ENCODE measurements at regions not wholly inside any gene's neighbourhood (a gene's known extent, or its start where the extent isn't known, plus 50 kb on each side); places are given as distances from the start of the nearest gene placed in this dataset.

DNA sequence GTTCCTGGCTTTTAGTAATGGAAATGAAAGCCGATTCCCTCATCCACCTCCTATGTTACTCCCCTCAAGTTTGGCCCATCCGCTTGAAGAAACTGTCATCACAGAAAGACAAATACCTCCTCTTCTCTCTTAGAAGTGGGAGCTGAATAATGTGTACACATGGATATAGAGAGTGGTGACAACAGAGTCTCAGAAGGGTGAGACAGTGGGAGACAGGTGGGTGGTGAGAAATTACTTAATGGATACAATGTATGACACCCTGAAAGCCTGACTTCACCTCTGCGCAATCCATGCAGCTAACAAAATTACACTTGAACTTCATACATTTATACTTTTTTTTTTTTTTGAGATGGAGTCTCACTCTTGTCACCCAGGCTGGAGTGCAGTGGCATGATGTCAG lies 217.5 kb downstream of the SKIDA1 start:
- Histone ChIP-seq H3K27me3 (ENCODE audit: insufficient read depth, low read length, poor library complexity, severe bottlenecking) (no peaks in the 10 kb centered on the region), H3K27ac (ENCODE audit: low read depth, low read length) (no peak overlapping the region), H3K4me3 (ENCODE audit: low read length) (no peak overlapping the region), H3K4me1 (ENCODE audit: insufficient read depth, low read length) (no peaks in the 10 kb centered on the region), H3K9me3 (ENCODE audit: low read length) (no peaks in the 10 kb centered on the region), H3K36me3 (ENCODE audit: insufficient read depth, low read length) (no peaks in the 10 kb centered on the region)
- Mint-ChIP-seq H3K27ac (no peak overlapping the region), H3K4me1 (no peaks in the 10 kb centered on the region), H3K9me3 (no peaks in the 10 kb centered on the region), H3K27me3 (peaks cover 3 to 4% of the 10 kb centered on the region in 2 donors), H3K4me3 (no peak overlapping the region), H3K36me3 (no peaks in the 10 kb centered on the region)
- ChIA-PET CTCF (no interaction called here), POLR2A (no interaction called here)
- DNase-seq = no peak

DNA sequence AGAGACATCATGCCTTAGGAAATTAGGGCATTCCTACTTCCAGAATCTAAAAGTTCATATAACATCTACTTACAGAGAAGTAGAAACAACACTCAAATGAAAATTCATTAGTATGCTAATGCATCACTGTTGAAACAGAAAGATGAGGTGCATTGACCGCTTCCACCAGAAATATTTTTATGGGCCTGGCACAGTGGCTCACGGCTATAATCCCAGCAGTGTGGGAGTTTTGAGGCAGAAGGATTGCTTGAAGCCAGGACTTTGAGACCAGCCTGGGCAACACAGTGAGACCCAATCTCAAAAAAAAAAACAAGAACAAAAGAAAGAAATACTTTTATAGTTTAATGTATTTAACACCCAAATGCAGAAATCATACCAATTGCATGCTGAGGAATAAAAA lies 220.9 kb downstream of the SKIDA1 start:
- H3K27me3 ChIP-seq (ENCODE audit: insufficient read depth, low read length, poor library complexity, severe bottlenecking) = no peaks in the 10 kb centered on the region
- CTCF ChIA-PET = no interaction called here

DNA sequence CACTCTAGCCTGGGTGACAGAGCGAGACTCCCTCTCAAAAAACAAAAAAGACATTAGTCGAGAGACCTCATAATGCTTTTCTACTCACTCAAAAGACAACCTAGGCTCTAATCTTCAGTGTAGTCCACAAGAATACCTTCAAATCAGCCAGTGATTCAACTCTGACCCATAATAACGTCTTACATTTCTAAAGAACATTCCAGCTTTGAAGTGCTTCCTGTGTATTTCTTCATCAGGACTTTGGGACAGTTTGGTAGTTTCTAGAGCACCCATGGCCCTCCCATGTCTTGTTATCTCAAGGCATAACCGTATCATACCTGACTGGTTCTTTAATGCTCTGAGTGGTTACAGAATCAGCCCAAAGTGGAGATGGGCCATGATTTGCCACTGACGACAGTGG lies 221.3 kb downstream of the SKIDA1 start:
- DNase-seq = no peak
- ChIA-PET POLR2A (no interaction called here), CTCF (no interaction called here)
- Mint-ChIP-seq H3K27me3 (peaks cover 0 to 3% of the 10 kb centered on the region in 2 donors), H3K4me1 (no peaks in the 10 kb centered on the region), H3K9me3 (no peaks in the 10 kb centered on the region), H3K27ac (no peak overlapping the region), H3K4me3 (no peak overlapping the region), H3K36me3 (no peaks in the 10 kb centered on the region)
- no peaks in the 10 kb centered on the region for H3K36me3 ChIP-seq (ENCODE audit: insufficient read depth, low read length)
- H3K27me3 ChIP-seq (ENCODE audit: insufficient read depth, low read length, poor library complexity, severe bottlenecking) = no peaks in the 10 kb centered on the region
- H3K4me3 ChIP-seq (ENCODE audit: low read length) = no peak overlapping the region
- H3K27ac ChIP-seq (ENCODE audit: low read depth, low read length) = no peak overlapping the region
- H3K9me3 ChIP-seq (ENCODE audit: low read length) = no peaks in the 10 kb centered on the region
- H3K4me1 ChIP-seq (ENCODE audit: insufficient read depth, low read length) = no peaks in the 10 kb centered on the region

More for the DNA sequence above, 220.9 kb downstream of the SKIDA1 start:
- Histone ChIP-seq H3K27ac (ENCODE audit: low read depth, low read length) (no peak overlapping the region), H3K36me3 (ENCODE audit: insufficient read depth, low read length) (no peaks in the 10 kb centered on the region), H3K4me3 (ENCODE audit: low read length) (no peak overlapping the region), H3K9me3 (ENCODE audit: low read length) (no peaks in the 10 kb centered on the region), H3K4me1 (ENCODE audit: insufficient read depth, low read length) (no peaks in the 10 kb centered on the region)
- no peak overlapping the region for H3K4me3 Mint-ChIP-seq
- no peaks in the 10 kb centered on the region for H3K36me3 Mint-ChIP-seq
- no peaks in the 10 kb centered on the region for H3K4me1 Mint-ChIP-seq
- no peaks in the 10 kb centered on the region for H3K9me3 Mint-ChIP-seq
- H3K27me3 Mint-ChIP-seq = peaks cover 0 to 3% of the 10 kb centered on the region in 2 donors
- DNase-seq = no peak
- POLR2A ChIA-PET = no interaction called here
- no peak overlapping the region for H3K27ac Mint-ChIP-seq

DNA sequence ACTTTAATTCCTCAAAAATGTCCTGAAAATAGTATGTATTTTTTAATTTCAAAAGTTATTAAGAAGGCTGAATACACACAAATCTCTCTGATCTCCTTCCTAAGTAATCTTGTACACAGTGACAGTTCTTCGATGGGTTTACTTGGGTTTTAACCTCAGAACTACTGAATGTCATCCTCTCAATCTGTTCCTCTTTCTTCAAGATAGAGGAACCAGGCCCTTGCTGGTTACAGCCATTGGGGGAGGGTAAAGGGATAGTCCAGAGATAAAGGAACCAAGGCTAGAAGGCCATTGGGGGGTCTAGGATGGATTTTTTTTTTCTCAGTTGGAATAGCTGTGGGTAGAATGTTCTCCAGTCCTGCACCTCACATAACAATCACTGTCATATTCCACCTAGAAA lies 224.9 kb downstream of the SKIDA1 start:
- Mint-ChIP-seq H3K36me3 (no peaks in the 10 kb centered on the region), H3K9me3 (no peaks in the 10 kb centered on the region), H3K4me1 (no peaks in the 10 kb centered on the region), H3K27me3 (peaks cover 3 to 11% of the 10 kb centered on the region in 2 donors), H3K4me3 (no peak overlapping the region), H3K27ac (no peak overlapping the region)
- Histone ChIP-seq H3K36me3 (ENCODE audit: insufficient read depth, low read length) (no peaks in the 10 kb centered on the region), H3K4me1 (ENCODE audit: insufficient read depth, low read length) (no peaks in the 10 kb centered on the region), H3K9me3 (ENCODE audit: low read length) (no peaks in the 10 kb centered on the region), H3K4me3 (ENCODE audit: low read length) (no peak overlapping the region), H3K27ac (ENCODE audit: low read depth, low read length) (no peak overlapping the region), H3K27me3 (ENCODE audit: insufficient read depth, low read length, poor library complexity, severe bottlenecking) (no peaks in the 10 kb centered on the region)
- no peak for DNase-seq
- ChIA-PET CTCF (no interaction called here), POLR2A (no interaction called here)

DNA sequence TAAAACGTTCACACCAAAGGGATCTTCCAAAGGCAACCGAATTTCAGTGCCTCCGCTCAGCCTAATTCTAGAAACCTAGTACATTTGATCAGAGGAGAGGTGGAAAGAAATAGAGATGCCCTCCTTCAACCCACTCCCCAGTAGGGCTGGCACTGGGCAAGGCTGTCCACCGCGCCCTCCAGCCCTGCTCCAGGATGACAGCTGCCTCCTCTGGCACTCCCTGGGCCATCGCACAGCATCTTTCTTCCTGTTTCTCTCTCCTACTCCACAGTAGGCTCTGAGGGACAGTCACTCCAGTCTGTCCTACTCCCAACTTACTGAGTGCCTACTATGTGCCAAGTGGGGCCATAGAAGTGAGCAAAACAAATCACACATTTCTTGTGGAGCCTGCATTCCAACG lies 226.2 kb downstream of the SKIDA1 start:
- no peaks in the 10 kb centered on the region for H3K36me3 ChIP-seq (ENCODE audit: insufficient read depth, low read length)
- no peak overlapping the region for H3K4me3 Mint-ChIP-seq
- no peaks in the 10 kb centered on the region for H3K4me1 ChIP-seq (ENCODE audit: insufficient read depth, low read length)
- CTCF ChIA-PET = no interaction called here
- no peaks in the 10 kb centered on the region for H3K4me1 Mint-ChIP-seq
- H3K27me3 ChIP-seq (ENCODE audit: insufficient read depth, low read length, poor library complexity, severe bottlenecking) = no peaks in the 10 kb centered on the region
- H3K4me3 ChIP-seq (ENCODE audit: low read length) = no peak overlapping the region
- no peak for DNase-seq
- peaks cover 3 to 21% of the 10 kb centered on the region in 2 donors for H3K27me3 Mint-ChIP-seq
- no peaks in the 10 kb centered on the region for H3K9me3 Mint-ChIP-seq
- POLR2A ChIA-PET = no interaction called here
- H3K9me3 ChIP-seq (ENCODE audit: low read length) = no peaks in the 10 kb centered on the region
- H3K27ac Mint-ChIP-seq = no peak overlapping the region
- no peak overlapping the region for H3K27ac ChIP-seq (ENCODE audit: low read depth, low read length)
- no peaks in the 10 kb centered on the region for H3K36me3 Mint-ChIP-seq

DNA sequence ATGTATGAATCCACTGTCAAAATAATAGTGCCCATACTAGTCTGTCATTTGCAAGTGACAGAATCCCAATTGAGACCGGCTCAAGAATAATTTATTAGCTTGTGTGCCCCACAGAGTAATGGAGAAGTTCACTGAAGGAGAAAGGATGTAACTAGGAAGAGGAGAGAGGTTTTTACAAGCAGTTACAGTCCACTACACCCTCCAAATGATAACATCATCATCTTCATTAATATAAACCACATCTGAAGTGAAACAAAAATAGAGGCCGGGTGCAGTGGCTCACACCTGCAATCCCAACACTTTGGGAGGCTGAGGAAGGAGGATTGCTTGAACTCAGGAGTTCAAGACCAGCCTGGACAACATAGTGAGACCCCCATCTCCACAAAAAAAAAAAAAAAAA lies 226.8 kb downstream of the SKIDA1 start:
- Mint-ChIP-seq H3K4me1 (no peaks in the 10 kb centered on the region), H3K27me3 (peaks cover 3 to 25% of the 10 kb centered on the region in 2 donors), H3K9me3 (no peaks in the 10 kb centered on the region), H3K36me3 (no peaks in the 10 kb centered on the region), H3K4me3 (no peak overlapping the region), H3K27ac (no peak overlapping the region)
- Histone ChIP-seq H3K4me1 (ENCODE audit: insufficient read depth, low read length) (no peaks in the 10 kb centered on the region), H3K9me3 (ENCODE audit: low read length) (no peaks in the 10 kb centered on the region), H3K27ac (ENCODE audit: low read depth, low read length) (no peak overlapping the region), H3K36me3 (ENCODE audit: insufficient read depth, low read length) (no peaks in the 10 kb centered on the region), H3K4me3 (ENCODE audit: low read length) (no peak overlapping the region), H3K27me3 (ENCODE audit: insufficient read depth, low read length, poor library complexity, severe bottlenecking) (no peaks in the 10 kb centered on the region)
- POLR2A ChIA-PET = no interaction called here
- no peak for DNase-seq
- CTCF ChIA-PET = interaction anchor here (0.6 kb wide), 1 partner anchor 1675 kb away, joined by 4 read pairs; no protein-coding TSS in a partner anchor

DNA sequence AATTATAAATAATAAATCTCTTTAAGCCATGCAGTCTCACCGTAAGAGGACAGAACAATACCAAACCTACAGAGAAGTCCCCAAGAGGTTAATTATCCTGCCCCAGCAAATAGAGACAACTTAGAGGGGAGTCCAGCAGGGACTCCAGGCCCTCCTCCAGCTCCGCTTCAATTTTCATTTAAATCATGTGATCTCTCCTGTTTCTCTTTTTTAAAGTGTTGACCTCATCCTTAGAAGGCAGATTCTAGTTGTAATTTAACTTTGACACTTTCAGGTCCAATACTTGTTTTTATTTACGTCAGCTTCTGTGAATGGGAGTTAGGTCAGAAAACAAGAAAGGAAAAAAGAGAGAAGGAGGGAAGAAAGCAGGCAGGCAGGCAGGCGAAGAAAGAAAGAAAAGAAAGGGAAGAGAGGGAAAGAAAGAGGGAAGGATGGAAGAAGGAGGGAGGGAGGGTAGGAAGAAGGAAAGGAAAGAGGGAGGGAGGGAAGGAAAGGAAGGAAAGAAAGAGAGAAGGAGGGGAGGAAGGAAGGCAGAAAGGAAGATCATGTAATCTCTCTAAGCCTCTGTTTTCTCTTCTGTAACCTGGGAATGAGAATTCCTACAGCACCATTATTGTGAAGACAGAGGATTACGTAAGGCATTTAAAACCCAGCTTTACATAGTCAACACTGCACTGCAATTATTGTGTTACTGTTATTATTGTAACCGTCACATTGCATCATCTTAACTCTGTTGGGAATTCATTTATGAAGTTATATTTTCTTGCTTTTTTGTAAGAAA lies 227.7 kb downstream of the SKIDA1 start:
- no peak for DNase-seq
- H3K4me3 Mint-ChIP-seq = no peak overlapping the region
- H3K36me3 ChIP-seq (ENCODE audit: insufficient read depth, low read length) = no peaks in the 10 kb centered on the region
- no peaks in the 10 kb centered on the region for H3K36me3 Mint-ChIP-seq
- ChIA-PET POLR2A (no interaction called here), CTCF (interaction anchor here (0.6 kb wide), 1 partner anchor 1676 kb away, joined by 4 read pairs; no protein-coding TSS in a partner anchor)
- H3K27me3 Mint-ChIP-seq = peaks cover 3 to 31% of the 10 kb centered on the region in 2 donors
- peaks cover 0 to 5% (median 4%) of the 10 kb centered on the region in 3 donors for H3K4me1 Mint-ChIP-seq
- H3K27me3 ChIP-seq (ENCODE audit: insufficient read depth, low read length, poor library complexity, severe bottlenecking) = no peaks in the 10 kb centered on the region
- H3K27ac ChIP-seq (ENCODE audit: low read depth, low read length) = no peak overlapping the region
- H3K27ac Mint-ChIP-seq = no peak overlapping the region
- H3K9me3 ChIP-seq (ENCODE audit: low read length) = no peaks in the 10 kb centered on the region
- no peaks in the 10 kb centered on the region for H3K4me1 ChIP-seq (ENCODE audit: insufficient read depth, low read length)
- H3K9me3 Mint-ChIP-seq = no peaks in the 10 kb centered on the region
- no peak overlapping the region for H3K4me3 ChIP-seq (ENCODE audit: low read length)

DNA sequence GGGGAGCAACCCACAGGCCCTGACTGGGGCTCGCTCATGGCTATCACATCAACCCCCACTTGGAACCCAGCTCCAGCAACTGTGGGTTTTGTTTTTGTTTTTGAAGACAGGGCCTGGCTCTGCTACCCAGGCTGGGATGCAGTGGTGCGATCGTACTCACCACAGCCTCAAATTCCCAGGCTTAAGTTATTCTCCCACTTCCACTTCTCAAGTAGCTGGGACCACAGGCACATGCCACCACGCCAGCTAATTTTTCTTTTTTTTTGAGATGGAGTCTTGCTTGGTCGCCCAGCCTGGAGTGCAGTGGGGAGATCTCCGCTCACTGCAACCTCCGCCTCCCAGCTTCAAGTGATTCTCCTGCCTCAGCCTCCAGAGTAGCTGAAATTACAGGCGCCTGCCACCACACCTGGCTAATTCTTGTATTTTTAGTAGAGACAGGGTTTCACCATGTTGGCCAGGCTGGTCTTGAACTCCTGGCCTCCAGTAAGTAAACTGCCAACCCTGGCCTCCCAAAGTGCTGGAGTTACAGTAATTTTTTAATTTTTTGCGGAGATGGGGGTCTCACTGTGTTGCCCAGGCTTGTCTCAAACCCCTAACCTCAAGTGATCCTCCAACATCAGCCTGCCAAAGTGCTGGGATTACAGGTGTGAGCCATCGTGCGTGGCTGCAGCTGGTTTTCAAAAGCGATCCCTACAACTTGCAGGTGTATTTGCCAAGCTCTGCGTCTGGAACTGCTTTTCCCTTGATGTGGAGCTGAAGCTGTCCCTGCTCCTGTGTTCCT lies 228.7 kb downstream of the SKIDA1 start:
- no peak overlapping the region for H3K27ac Mint-ChIP-seq
- no peak overlapping the region for H3K4me3 ChIP-seq (ENCODE audit: low read length)
- H3K27me3 Mint-ChIP-seq = peaks cover 3 to 34% of the 10 kb centered on the region in 2 donors
- ChIA-PET POLR2A (no interaction called here), CTCF (no interaction called here)
- no peak for DNase-seq
- H3K36me3 Mint-ChIP-seq = no peaks in the 10 kb centered on the region
- H3K27me3 ChIP-seq (ENCODE audit: insufficient read depth, low read length, poor library complexity, severe bottlenecking) = no peaks in the 10 kb centered on the region
- H3K4me1 Mint-ChIP-seq = peaks cover 0 to 9% (median 7%) of the 10 kb centered on the region in 3 donors
- H3K9me3 Mint-ChIP-seq = no peaks in the 10 kb centered on the region
- no peak overlapping the region for H3K4me3 Mint-ChIP-seq
- H3K9me3 ChIP-seq (ENCODE audit: low read length) = no peaks in the 10 kb centered on the region
- no peaks in the 10 kb centered on the region for H3K4me1 ChIP-seq (ENCODE audit: insufficient read depth, low read length)
- no peak overlapping the region for H3K27ac ChIP-seq (ENCODE audit: low read depth, low read length)
- H3K36me3 ChIP-seq (ENCODE audit: insufficient read depth, low read length) = no peaks in the 10 kb centered on the region

Measured in CD8-positive, alpha-beta memory T cell (primary cell).